ENCODE measurements at regions not wholly inside any gene's neighbourhood (a gene's known extent, or its start where the extent isn't known, plus 50 kb on each side); places are given as distances from the start of the nearest gene placed in this dataset.

DNA sequence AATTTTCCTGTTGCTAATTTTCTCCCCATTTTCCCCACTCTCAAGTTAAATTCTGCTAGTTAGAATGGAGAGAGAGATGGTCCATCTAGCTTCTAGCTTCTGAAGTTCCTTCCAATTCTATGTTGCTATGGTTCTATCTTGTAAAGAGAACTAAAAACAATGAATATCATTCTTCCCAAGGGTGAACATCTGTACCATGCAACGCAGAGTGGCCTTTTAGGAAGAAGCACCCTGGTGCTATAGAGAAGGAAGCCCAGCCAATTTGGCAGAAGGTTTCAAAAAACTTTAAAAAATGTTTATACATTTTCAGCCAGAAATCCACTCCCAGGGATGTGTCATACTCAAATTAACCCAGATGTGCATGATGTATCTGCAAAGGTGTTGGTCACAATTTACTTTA lies 149.1 kb downstream of the SEMA6D start:
- no peak overlapping the region for H3K4me2 ChIP-seq (ENCODE audit: low read length)
- H2AFZ ChIP-seq (ENCODE audit: low read depth, low read length) = no peak overlapping the region
- no peak overlapping the region for H3K4me3 ChIP-seq (ENCODE audit: low read length)
- no peak for TF ChIP-seq CTCF (IDR thresholded peaks at IDR 0.05; ENCODE audit: poor library complexity, severe bottlenecking)
- no peak for TF ChIP-seq SMC3 (conservative IDR thresholded peaks at IDR 0.05; ENCODE audit: poor library complexity)
- TF ChIP-seq EZH2 (IDR thresholded peaks at IDR 0.05; ENCODE audit: borderline replicate concordance, insufficient read depth, low read length, poor library complexity, severe bottlenecking) = no peak
- TF ChIP-seq REST (IDR thresholded peaks at IDR 0.05; ENCODE audit: borderline replicate concordance) = no peak
- TF ChIP-seq POLR2AphosphoS5 (IDR thresholded peaks at IDR 0.05) = no peak
- no peak for TF ChIP-seq RAD21 (conservative IDR thresholded peaks at IDR 0.05)
- TF ChIP-seq TAF1 (IDR thresholded peaks at IDR 0.05; ENCODE audit: low read depth) = no peak
- TF ChIP-seq EP300 (conservative IDR thresholded peaks at IDR 0.05; ENCODE audit: poor library complexity, severe bottlenecking) = no peak
- TF ChIP-seq MXI1 (conservative IDR thresholded peaks at IDR 0.05; ENCODE audit: poor library complexity, severe bottlenecking) = no peak
- peaks cover 15% of the 10 kb centered on the region for H3K27me3 ChIP-seq (ENCODE audit: insufficient read depth, low read depth, low read length)
- H3K9ac ChIP-seq (ENCODE audit: low read length) = no peak overlapping the region
- H4K20me1 ChIP-seq (ENCODE audit: insufficient read depth) = no peaks in the 10 kb centered on the region
- no peak overlapping the region for H3K27ac ChIP-seq (ENCODE audit: low read length)
- H3F3A ChIP-seq (ENCODE audit: insufficient read depth, low read length, poor library complexity, severe bottlenecking) = no peaks in the 10 kb centered on the region
- H3K79me2 ChIP-seq (replicated peaks; ENCODE audit: insufficient read depth, low read length) = no peaks in the 10 kb centered on the region
- H3K9me3 ChIP-seq (ENCODE audit: low read length) = peaks cover 3% of the 10 kb centered on the region
- H3K9me2 ChIP-seq (ENCODE audit: insufficient read depth, low read length) = no peaks in the 10 kb centered on the region
- no peaks in the 10 kb centered on the region for H3K36me3 ChIP-seq (ENCODE audit: insufficient read depth, low read length)

- Histone ChIP-seq H3K9me3 (ENCODE audit: low read length) (no peaks in the 10 kb centered on the region), H3F3A (ENCODE audit: insufficient read depth, low read length, poor library complexity, severe bottlenecking) (no peaks in the 10 kb centered on the region), H3K27me3 (ENCODE audit: insufficient read depth, low read depth, low read length) (no peaks in the 10 kb centered on the region), H3K4me2 (ENCODE audit: low read length) (no peak overlapping the region), H3K9me2 (ENCODE audit: insufficient read depth, low read length) (no peaks in the 10 kb centered on the region), H3K79me2 (replicated peaks; ENCODE audit: insufficient read depth, low read length) (no peaks in the 10 kb centered on the region), H3K36me3 (ENCODE audit: insufficient read depth, low read length) (no peaks in the 10 kb centered on the region), H3K27ac (ENCODE audit: low read length) (no peak overlapping the region), H3K4me3 (ENCODE audit: low read length) (no peak overlapping the region), H3K9ac (ENCODE audit: low read length) (no peak overlapping the region), H2AFZ (ENCODE audit: low read depth, low read length) (no peak overlapping the region), H4K20me1 (ENCODE audit: insufficient read depth) (no peaks in the 10 kb centered on the region)
- TF ChIP-seq SMC3 (conservative IDR thresholded peaks at IDR 0.05; ENCODE audit: poor library complexity) = no peak
- no peak for TF ChIP-seq RAD21 (conservative IDR thresholded peaks at IDR 0.05)
- TF ChIP-seq MXI1 (conservative IDR thresholded peaks at IDR 0.05; ENCODE audit: poor library complexity, severe bottlenecking) = no peak
- no peak for TF ChIP-seq EP300 (conservative IDR thresholded peaks at IDR 0.05; ENCODE audit: poor library complexity, severe bottlenecking)
- no peak for TF ChIP-seq REST (IDR thresholded peaks at IDR 0.05; ENCODE audit: borderline replicate concordance)
- TF ChIP-seq TAF1 (IDR thresholded peaks at IDR 0.05; ENCODE audit: low read depth) = no peak
- TF ChIP-seq POLR2AphosphoS5 (IDR thresholded peaks at IDR 0.05) = no peak
Observed at GRCh38 chr15:47870300-47870955, 153.1 kb downstream of the SEMA6D start.
